Neural cell (in vitro differentiated cells): ENCODE measurements at regions not wholly inside any gene's neighbourhood (a gene's known extent, or its start where the extent isn't known, plus 50 kb on each side); places are given as distances from the start of the nearest gene placed in this dataset.
"Not testable (repeated sequence)": the region's sequence is repeated elsewhere in the genome, so short reads cannot be mapped to it uniquely, and the experiment has no call there.

Source experiments
- H2AFZ ChIP-seq: fragments of 200-600, 300-800 bp; sonication (generic), shearing (Covaris generic); 2 replicates; pipeline ENCODE4 v1.6.0; 2014; ENCODE audit warnings: low read depth, mild to moderate bottlenecking, antibody characterized with exemption, low read length, moderate library complexity
- H3F3A ChIP-seq: fragments of 200-600 bp; shearing (Covaris generic); 2 replicates; pipeline ENCODE4 v1.6.1; 2016; ENCODE audit warnings: mild to moderate bottlenecking, moderate library complexity, mixed read lengths, antibody characterized with exemption, low read length; ENCODE audit not compliant: insufficient read depth, poor library complexity, severe bottlenecking
- H3K27ac ChIP-seq: fragments of 200-600, 300-800 bp; sonication (generic), shearing (Covaris generic); 2 replicates; pipeline ENCODE4 v1.5.1; 2014; ENCODE audit warnings: mild to moderate bottlenecking, low read length, moderate library complexity
- H3K27me3 ChIP-seq: fragments of 300-800, 200-600 bp; sonication (generic), shearing (Covaris generic); 2 replicates; pipeline ENCODE4 v1.6.0; 2014; ENCODE audit warnings: mild to moderate bottlenecking, low read depth, low read length, moderate library complexity; ENCODE audit not compliant: insufficient read depth
- H3K36me3 ChIP-seq: fragments of 300-800, 200-600 bp; sonication (generic), shearing (Covaris generic); 2 replicates; pipeline ENCODE4 v1.5.1; 2014; ENCODE audit warnings: mild to moderate bottlenecking, antibody characterized with exemption, low read length, moderate library complexity; ENCODE audit not compliant: insufficient read depth
- H3K4me2 ChIP-seq: fragments of 300-800, 200-600 bp; sonication (generic), shearing (Covaris generic); 2 replicates; pipeline ENCODE4 v1.6.0; 2014; ENCODE audit warnings: mild to moderate bottlenecking, low read length
- H3K4me3 ChIP-seq: fragments of 300-800, 200-600 bp; sonication (generic), shearing (Covaris generic); 2 replicates; pipeline ENCODE4 v1.5.1; 2014; ENCODE audit warnings: mild to moderate bottlenecking, low read length, moderate library complexity
- H3K79me2 ChIP-seq: fragments of 200-600 bp; shearing (Covaris generic); replicated peaks from 2 replicates; pipeline ENCODE4 v1.6.0; 2014; ENCODE audit warnings: mild to moderate bottlenecking, low read length, moderate library complexity; ENCODE audit not compliant: insufficient read depth
- H3K9ac ChIP-seq: fragments of 300-800, 200-600 bp; sonication (generic), shearing (Covaris generic); 2 replicates; pipeline ENCODE4 v1.6.1; 2016; ENCODE audit warnings: mild to moderate bottlenecking, low read length, mixed read lengths
- H3K9me2 ChIP-seq: fragments of 200-600 bp; shearing (Covaris generic); 2 replicates; pipeline ENCODE4 v1.6.1; 2016; ENCODE audit warnings: mild to moderate bottlenecking, low read length, mixed read lengths; ENCODE audit not compliant: insufficient read depth
- H3K9me3 ChIP-seq: fragments of 200-600, 300-800 bp; sonication (generic), shearing (Covaris generic); 2 replicates; pipeline ENCODE4 v1.6.1; 2016; ENCODE audit warnings: mild to moderate bottlenecking, mixed run types, low read length, moderate library complexity, mixed read lengths
- H4K20me1 ChIP-seq: fragments of 200-600 bp; shearing (Covaris generic); 2 replicates; pipeline ENCODE4 v1.6.1; 2016; ENCODE audit warnings: mild to moderate bottlenecking, mixed run types; ENCODE audit not compliant: insufficient read depth
- EZH2 ChIP-seq: fragments of 200-600, 300-800 bp; shearing (Covaris generic), sonication (generic); IDR thresholded peaks from 2 replicates; pipeline ENCODE4 v1.6.1; 2014; ENCODE audit warnings: antibody characterized with exemption, low read length, borderline replicate concordance, mild to moderate bottlenecking; ENCODE audit not compliant: insufficient read depth, poor library complexity, severe bottlenecking
- POLR2AphosphoS5 ChIP-seq: IDR thresholded peaks from 2 replicates; pipeline ENCODE4 v1.6.1; 2012
- RAD21 ChIP-seq: fragments of 450-650 bp; conservative IDR thresholded peaks from 2 replicates; pipeline ENCODE4 v1.6.1; 2014; ENCODE audit warnings: antibody characterized with exemption, mild to moderate bottlenecking, moderate library complexity
- SMC3 ChIP-seq: fragments of 450-650 bp; conservative IDR thresholded peaks from 2 replicates; pipeline ENCODE4 v1.6.1; 2014; ENCODE audit warnings: antibody characterized with exemption, mild to moderate bottlenecking, moderate library complexity; ENCODE audit not compliant: poor library complexity
- TAF1 ChIP-seq: IDR thresholded peaks from 2 replicates; pipeline ENCODE4 v1.6.1; 2012; ENCODE audit warnings: low read depth
- TF ChIP-seq, protein P1 (sequence below): IDR thresholded peaks from 2 replicates; pipeline ENCODE4 v1.6.1; 2012; ENCODE audit warnings: borderline replicate concordance
- TF ChIP-seq, protein P2 (sequence below): fragments of 450-650 bp; IDR thresholded peaks from 2 replicates; pipeline ENCODE4 v1.5.1; 2014; ENCODE audit warnings: antibody characterized with exemption, mild to moderate bottlenecking, moderate library complexity; ENCODE audit not compliant: poor library complexity, severe bottlenecking

DNA sequence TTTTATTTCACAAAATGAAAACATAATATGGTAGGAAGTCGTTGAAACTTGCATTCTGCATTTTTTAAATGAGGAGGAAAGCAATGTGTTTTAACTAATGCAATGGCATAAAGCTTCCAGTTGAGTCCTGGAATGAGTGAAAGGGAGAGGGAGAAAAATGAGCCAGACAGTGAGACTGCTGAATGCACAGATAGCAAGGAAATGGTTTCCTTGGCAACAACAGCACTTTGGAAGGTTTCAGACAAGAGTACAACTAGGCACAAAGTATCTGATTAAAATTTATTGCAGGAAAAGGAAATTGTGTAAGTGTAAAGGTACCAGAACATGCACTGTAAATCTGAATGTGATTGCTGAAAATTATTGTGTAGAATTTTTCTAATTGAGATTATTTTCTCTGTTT lies 320.1 kb upstream of the KYNU start:
- Histone ChIP-seq H3K4me3 (no peak overlapping the region), H3K9me2 (no peaks in the 10 kb centered on the region), H2AFZ (no peak overlapping the region), H3K79me2 (no peaks in the 10 kb centered on the region), H3K9me3 (no peaks in the 10 kb centered on the region), H3K36me3 (no peaks in the 10 kb centered on the region), H3K27ac (no peak overlapping the region), H4K20me1 (no peaks in the 10 kb centered on the region), H3K4me2 (no peak overlapping the region), H3F3A (no peaks in the 10 kb centered on the region), H3K9ac (no peak overlapping the region), H3K27me3 (no peaks in the 10 kb centered on the region)
- no peak for TF ChIP-seq EZH2

DNA sequence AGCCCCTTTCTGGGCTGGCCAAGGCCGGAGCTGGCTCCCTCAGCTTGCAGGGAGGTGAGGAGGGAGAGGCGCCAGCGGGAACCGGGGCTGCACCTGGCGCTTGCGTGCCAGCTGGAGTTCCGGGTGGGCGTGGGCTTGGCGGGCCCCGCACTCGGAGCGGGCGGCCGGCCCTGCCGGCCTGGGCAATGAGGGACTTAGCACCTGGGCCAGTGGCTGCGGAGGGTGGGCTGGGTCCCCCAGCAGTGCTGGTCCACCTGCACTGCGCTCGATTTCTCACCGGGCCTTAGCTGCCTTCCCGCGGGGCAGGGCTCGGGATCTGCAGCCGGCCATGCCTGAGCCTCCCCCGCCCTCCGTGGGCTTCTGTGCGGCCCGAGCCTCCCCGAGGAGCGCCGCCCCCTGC lies 331.5 kb upstream of the KYNU start:
- H3K79me2 ChIP-seq, H3K4me2 ChIP-seq, H3K9ac ChIP-seq, H3K9me2 ChIP-seq, H3K9me3 ChIP-seq, H3K36me3 ChIP-seq, H3K27ac ChIP-seq, H3F3A ChIP-seq, H3K27me3 ChIP-seq, H3K4me3 ChIP-seq, H4K20me1 ChIP-seq, H2AFZ ChIP-seq: not testable (repeated sequence)

DNA sequence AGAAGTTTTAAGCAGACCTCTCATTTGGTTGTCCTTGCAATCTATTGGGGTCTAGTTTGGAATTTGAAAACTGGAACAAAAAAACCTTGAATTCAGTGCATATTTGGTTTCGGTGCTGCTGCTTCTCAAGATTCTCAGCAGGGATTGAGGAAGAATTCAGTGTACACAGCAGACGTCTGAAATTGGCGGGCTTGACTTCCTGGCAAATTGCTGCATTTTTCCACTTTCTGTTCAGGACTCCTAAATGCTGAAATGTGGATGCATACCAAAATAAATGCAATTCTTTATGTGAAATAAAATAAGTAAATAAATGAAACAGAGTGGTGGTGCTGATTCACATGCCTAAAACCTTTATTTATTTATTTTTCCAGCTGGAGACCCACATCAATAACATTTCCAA lies 332.4 kb upstream of the KYNU start:
- Histone ChIP-seq H3K79me2 (no peaks in the 10 kb centered on the region), H4K20me1 (no peaks in the 10 kb centered on the region), H2AFZ (no peak overlapping the region)

More for the DNA sequence above, 332.4 kb upstream of the KYNU start:
- Histone ChIP-seq H3K9me2 (no peaks in the 10 kb centered on the region), H3F3A (no peaks in the 10 kb centered on the region), H3K4me3 (no peak overlapping the region), H3K9me3 (peaks cover 2% of the 10 kb centered on the region), H3K9ac (no peak overlapping the region), H3K27ac (no peak overlapping the region), H3K4me2 (no peak overlapping the region), H3K27me3 (no peaks in the 10 kb centered on the region), H3K36me3 (no peaks in the 10 kb centered on the region)
- TF ChIP-seq, protein P1, sequence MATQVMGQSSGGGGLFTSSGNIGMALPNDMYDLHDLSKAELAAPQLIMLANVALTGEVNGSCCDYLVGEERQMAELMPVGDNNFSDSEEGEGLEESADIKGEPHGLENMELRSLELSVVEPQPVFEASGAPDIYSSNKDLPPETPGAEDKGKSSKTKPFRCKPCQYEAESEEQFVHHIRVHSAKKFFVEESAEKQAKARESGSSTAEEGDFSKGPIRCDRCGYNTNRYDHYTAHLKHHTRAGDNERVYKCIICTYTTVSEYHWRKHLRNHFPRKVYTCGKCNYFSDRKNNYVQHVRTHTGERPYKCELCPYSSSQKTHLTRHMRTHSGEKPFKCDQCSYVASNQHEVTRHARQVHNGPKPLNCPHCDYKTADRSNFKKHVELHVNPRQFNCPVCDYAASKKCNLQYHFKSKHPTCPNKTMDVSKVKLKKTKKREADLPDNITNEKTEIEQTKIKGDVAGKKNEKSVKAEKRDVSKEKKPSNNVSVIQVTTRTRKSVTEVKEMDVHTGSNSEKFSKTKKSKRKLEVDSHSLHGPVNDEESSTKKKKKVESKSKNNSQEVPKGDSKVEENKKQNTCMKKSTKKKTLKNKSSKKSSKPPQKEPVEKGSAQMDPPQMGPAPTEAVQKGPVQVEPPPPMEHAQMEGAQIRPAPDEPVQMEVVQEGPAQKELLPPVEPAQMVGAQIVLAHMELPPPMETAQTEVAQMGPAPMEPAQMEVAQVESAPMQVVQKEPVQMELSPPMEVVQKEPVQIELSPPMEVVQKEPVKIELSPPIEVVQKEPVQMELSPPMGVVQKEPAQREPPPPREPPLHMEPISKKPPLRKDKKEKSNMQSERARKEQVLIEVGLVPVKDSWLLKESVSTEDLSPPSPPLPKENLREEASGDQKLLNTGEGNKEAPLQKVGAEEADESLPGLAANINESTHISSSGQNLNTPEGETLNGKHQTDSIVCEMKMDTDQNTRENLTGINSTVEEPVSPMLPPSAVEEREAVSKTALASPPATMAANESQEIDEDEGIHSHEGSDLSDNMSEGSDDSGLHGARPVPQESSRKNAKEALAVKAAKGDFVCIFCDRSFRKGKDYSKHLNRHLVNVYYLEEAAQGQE: no peak
- TF ChIP-seq, protein P2, sequence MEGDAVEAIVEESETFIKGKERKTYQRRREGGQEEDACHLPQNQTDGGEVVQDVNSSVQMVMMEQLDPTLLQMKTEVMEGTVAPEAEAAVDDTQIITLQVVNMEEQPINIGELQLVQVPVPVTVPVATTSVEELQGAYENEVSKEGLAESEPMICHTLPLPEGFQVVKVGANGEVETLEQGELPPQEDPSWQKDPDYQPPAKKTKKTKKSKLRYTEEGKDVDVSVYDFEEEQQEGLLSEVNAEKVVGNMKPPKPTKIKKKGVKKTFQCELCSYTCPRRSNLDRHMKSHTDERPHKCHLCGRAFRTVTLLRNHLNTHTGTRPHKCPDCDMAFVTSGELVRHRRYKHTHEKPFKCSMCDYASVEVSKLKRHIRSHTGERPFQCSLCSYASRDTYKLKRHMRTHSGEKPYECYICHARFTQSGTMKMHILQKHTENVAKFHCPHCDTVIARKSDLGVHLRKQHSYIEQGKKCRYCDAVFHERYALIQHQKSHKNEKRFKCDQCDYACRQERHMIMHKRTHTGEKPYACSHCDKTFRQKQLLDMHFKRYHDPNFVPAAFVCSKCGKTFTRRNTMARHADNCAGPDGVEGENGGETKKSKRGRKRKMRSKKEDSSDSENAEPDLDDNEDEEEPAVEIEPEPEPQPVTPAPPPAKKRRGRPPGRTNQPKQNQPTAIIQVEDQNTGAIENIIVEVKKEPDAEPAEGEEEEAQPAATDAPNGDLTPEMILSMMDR: no peak
- TF ChIP-seq RAD21 (no peak), TAF1 (no peak), SMC3 (no peak), POLR2AphosphoS5 (no peak)
